H9 (cell line): ENCODE measurements at regions not wholly inside any gene's neighbourhood (a gene's known extent, or its start where the extent isn't known, plus 50 kb on each side); places are given as distances from the start of the nearest gene placed in this dataset.

Experiments used
- DNase-seq: peaks from one replicate; pipeline ENCODE4 v3.0.0-alpha.2; 2017
- H2AFZ ChIP-seq: one replicate; pipeline ENCODE4 v1.6.1; 2013; ENCODE audit warnings: mild to moderate bottlenecking, low read length, control low read depth, moderate library complexity
- H2AK5ac ChIP-seq: 2 replicates; pipeline ENCODE4 v1.6.1; 2013; ENCODE audit warnings: low read length, control low read depth, mixed read lengths; ENCODE audit not compliant: insufficient read length
- H2BK120ac ChIP-seq: one replicate; pipeline ENCODE4 v1.6.1; 2013; ENCODE audit warnings: low read depth, mild to moderate bottlenecking, low read length, control low read depth, inconsistent platforms; ENCODE audit not compliant: poor library complexity, severe bottlenecking
- H2BK12ac ChIP-seq: 2 replicates; pipeline ENCODE4 v1.6.1; 2013; ENCODE audit warnings: low read length, control low read depth, mixed read lengths, low read depth; ENCODE audit not compliant: insufficient read length
- H2BK15ac ChIP-seq: 2 replicates; pipeline ENCODE4 v1.6.1; 2013; ENCODE audit warnings: low read depth, low read length, control low read depth
- H2BK20ac ChIP-seq: one replicate; pipeline ENCODE4 v1.6.1; 2013; ENCODE audit warnings: low read depth, mild to moderate bottlenecking, low read length, control low read depth, inconsistent platforms; ENCODE audit not compliant: poor library complexity, severe bottlenecking
- H2BK5ac ChIP-seq: 2 replicates; pipeline ENCODE4 v1.6.1; 2013; ENCODE audit warnings: low read length, control low read depth, mixed read lengths; ENCODE audit not compliant: insufficient read length
- H3K14ac ChIP-seq: 2 replicates; pipeline ENCODE4 v1.6.1; 2013; ENCODE audit warnings: low read length, control low read depth; ENCODE audit not compliant: insufficient read depth
- H3K18ac ChIP-seq: 2 replicates; pipeline ENCODE4 v1.6.1; 2013; ENCODE audit warnings: low read depth, mild to moderate bottlenecking, mixed read lengths, low read length, control low read depth; ENCODE audit not compliant: insufficient read length
- H3K23ac ChIP-seq: 2 replicates; pipeline ENCODE4 v1.6.1; 2013; ENCODE audit warnings: low read length, control low read depth, mixed read lengths, low read depth; ENCODE audit not compliant: insufficient read length
- H3K23me2 ChIP-seq: 2 replicates; pipeline ENCODE4 v1.6.1; 2013; ENCODE audit warnings: low read depth, mild to moderate bottlenecking, mixed read lengths, low read length, control low read depth; ENCODE audit not compliant: insufficient read length, poor library complexity, severe bottlenecking
- H3K27ac ChIP-seq: 2 replicates; pipeline ENCODE4 v1.5.1; 2013; ENCODE audit warnings: low read length, control low read depth, mixed read lengths, low read depth; ENCODE audit not compliant: insufficient read length
- H3K27me3 ChIP-seq: 2 replicates; pipeline ENCODE4 v1.6.1; 2013; ENCODE audit warnings: low read length, control low read depth, inconsistent platforms; ENCODE audit not compliant: insufficient read depth
- H3K4ac ChIP-seq: 2 replicates; pipeline ENCODE4 v1.6.1; 2013; ENCODE audit warnings: low read depth, mild to moderate bottlenecking, control low read depth, inconsistent platforms, low read length, moderate library complexity
- H3K4me1 ChIP-seq: 2 replicates; pipeline ENCODE4 v1.6.1; 2013; ENCODE audit warnings: low read length, control low read depth, inconsistent platforms; ENCODE audit not compliant: insufficient read depth
- H3K4me2 ChIP-seq: 2 replicates; pipeline ENCODE4 v1.6.1; 2013; ENCODE audit warnings: low read length, control low read depth, mixed read lengths; ENCODE audit not compliant: insufficient read length, insufficient read depth
- H3K56ac ChIP-seq: 2 replicates; pipeline ENCODE4 v1.6.1; 2013; ENCODE audit warnings: low read depth, mild to moderate bottlenecking, mixed read lengths, low read length, control low read depth; ENCODE audit not compliant: insufficient read length
- H3K79me1 ChIP-seq: 2 replicates; pipeline ENCODE4 v1.6.1; 2013; ENCODE audit warnings: low read depth, mild to moderate bottlenecking, moderate library complexity, low read length, control low read depth, inconsistent platforms; ENCODE audit not compliant: insufficient read depth, poor library complexity, severe bottlenecking
- H3K79me2 ChIP-seq: 2 replicates; pipeline ENCODE4 v1.6.1; 2013; ENCODE audit warnings: low read length, control low read depth, inconsistent platforms; ENCODE audit not compliant: insufficient read depth
- H3K9ac ChIP-seq: 2 replicates; pipeline ENCODE4 v1.6.1; 2013; ENCODE audit warnings: low read length, control low read depth, mixed read lengths; ENCODE audit not compliant: insufficient read length; ENCODE audit errors: extremely low read depth
- H3K9me3 ChIP-seq: one replicate; pipeline ENCODE4 v1.6.1; 2013; ENCODE audit warnings: low read depth, low read length, inconsistent platforms; ENCODE audit not compliant: control insufficient read depth
- H3T11ph ChIP-seq: one replicate; pipeline ENCODE4 v1.6.1; 2013; ENCODE audit warnings: mild to moderate bottlenecking, low read length, control low read depth, inconsistent platforms
- H4K20me1 ChIP-seq: one replicate; pipeline ENCODE4 v1.6.1; 2013; ENCODE audit not compliant: control insufficient read depth, insufficient read length, insufficient read depth
- H4K5ac ChIP-seq: 2 replicates; pipeline ENCODE4 v1.6.1; 2013; ENCODE audit warnings: low read depth, mild to moderate bottlenecking, mixed read lengths, low read length, control low read depth; ENCODE audit not compliant: insufficient read length
- H4K8ac ChIP-seq: replicated peaks from 2 replicates; pipeline ENCODE4 v1.6.1; 2013; ENCODE audit warnings: low read length, control low read depth, mixed read lengths, low read depth; ENCODE audit not compliant: insufficient read length
- H4K91ac ChIP-seq: 2 replicates; pipeline ENCODE4 v1.6.1; 2013; ENCODE audit warnings: low read depth, mild to moderate bottlenecking, moderate library complexity, mixed read lengths, low read length, control low read depth; ENCODE audit not compliant: insufficient read length
- H3K27ac Mint-ChIP-seq, 3 experiments: 2 replicates in 2 of 3; 3 replicates in 1 of 3; pipeline ENCODE4 v1.8.0; 2020 to 2021; ENCODE audit warnings: mixed read lengths in 3 of 3, mild to moderate bottlenecking in 1 of 3, moderate library complexity in 1 of 3
- H3K27me3 Mint-ChIP-seq: 2 replicates; pipeline ENCODE4 v1.8.0; 2021; ENCODE audit warnings: low read depth, mild to moderate bottlenecking, moderate library complexity, mixed read lengths
- H3K36me3 Mint-ChIP-seq, 3 experiments: 2 replicates in 2 of 3; 3 replicates in 1 of 3; pipeline ENCODE4 v1.8.0; 2020 to 2021; ENCODE audit warnings: low read depth in 3 of 3, mixed read lengths in 3 of 3; ENCODE audit not compliant: insufficient read depth in 1 of 3
- H3K4me1 Mint-ChIP-seq, 2 experiments: 2 replicates each; pipeline ENCODE4 v1.8.0; 2020; ENCODE audit warnings: mixed read lengths in 2 of 2
- H3K4me3 Mint-ChIP-seq, 2 experiments: 2 replicates in 1 of 2; 3 replicates in 1 of 2; pipeline ENCODE4 v1.8.0; 2020 to 2021; ENCODE audit warnings: mild to moderate bottlenecking in 2 of 2, mixed read lengths in 2 of 2, moderate library complexity in 1 of 2
- H3K9me3 Mint-ChIP-seq, 2 experiments: 2 replicates in 1 of 2; 3 replicates in 1 of 2; pipeline ENCODE4 v1.8.0; 2020; ENCODE audit warnings: mild to moderate bottlenecking in 2 of 2, mixed read lengths in 2 of 2, moderate library complexity in 1 of 2
- CTCF ChIP-seq: fragments of 200-600 bp; sonication (generic); conservative IDR thresholded peaks from 3 replicates; pipeline ENCODE4 v1.8.0; 2021; ENCODE audit warnings: antibody characterized with exemption, mild to moderate bottlenecking
- WGBS: extraction: QIAGEN DNeasy Blood & Tissue Kit; methylation state at CpG from one replicate; pipeline ENCODE4 v1.1.7; 2013; ENCODE audit warnings: missing lambda C conversion rate, low lambda C conversion rate, mixed read lengths; ENCODE audit not compliant: insufficient read length; ENCODE audit errors: extremely low coverage; 5-methylcytosine and 5-hydroxymethylcytosine counted together

GRCh38 chr4:53654300-53654758 lies 63.0 kb upstream of the LNX1 start:
- Histone ChIP-seq H3K18ac (no peak overlapping the region), H4K91ac (no peak overlapping the region), H2AK5ac (no peak overlapping the region), H3K23me2 (no peaks in the 10 kb centered on the region), H3T11ph (no peak overlapping the region), H2BK20ac (no peak overlapping the region), H3K9ac (no peak overlapping the region), H3K23ac (no peak overlapping the region), H2BK120ac (no peak overlapping the region), H3K79me1 (no peaks in the 10 kb centered on the region), H3K27me3 (no peaks in the 10 kb centered on the region), H3K4me1 (no peaks in the 10 kb centered on the region; the same call in 1 of the 2 replicates), H3K14ac (no peak overlapping the region), H4K20me1 (no peaks in the 10 kb centered on the region), H4K8ac (no peak overlapping the region), H2BK15ac (no peak overlapping the region), H3K56ac (no peak overlapping the region), H2BK5ac (no peak overlapping the region), H4K5ac (no peak overlapping the region), H2BK12ac (no peak overlapping the region), H3K9me3 (no peaks in the 10 kb centered on the region), H2AFZ (no peak overlapping the region), H3K4ac (no peak overlapping the region), H3K79me2 (no peaks in the 10 kb centered on the region), H3K4me2 (no peak overlapping the region), H3K27ac (no peak overlapping the region)
- Mint-ChIP-seq H3K4me3 (no peak overlapping the region), H3K27ac (no peak overlapping the region), H3K4me1 (peaks cover 11 to 12% of the 10 kb centered on the region in 2 experiments), H3K27me3 (no peaks in the 10 kb centered on the region; the same call in 1 of the 2 replicates), H3K9me3 (no peaks in the 10 kb centered on the region), H3K36me3 (no peaks in the 10 kb centered on the region)
- no CpG with 5 or more reads among the region's 5 CpGs for WGBS
- no peak for TF ChIP-seq CTCF
- DNase-seq, result no peak
